ENCODE measurements at regions not wholly inside any gene's neighbourhood (a gene's known extent, or its start where the extent isn't known, plus 50 kb on each side); places are given as distances from the start of the nearest gene placed in this dataset.
"Not testable (repeated sequence)": the region's sequence is repeated elsewhere in the genome, so short reads cannot be mapped to it uniquely, and the experiment has no call there.

GRCh38 chr1:224791362-224791941, 138.0 kb upstream of the DNAH14 start:
- no peak for DNase-seq

- DNase-seq: no peak
These were observed 133.9 kb upstream of the DNAH14 start for GRCh38 chr1:224795591-224795990.

GRCh38 chr1:224799083-224799482, 130.4 kb upstream of the DNAH14 start:
- DNase-seq: no peak

- no peak for DNase-seq
These were observed 128.9 kb upstream of the DNAH14 start for GRCh38 chr1:224800486-224801119.

GRCh38 chr1:224801844-224802490, 127.5 kb upstream of the DNAH14 start:
- DNase-seq: no peak

GRCh38 chr1:224802617-224803016, 126.9 kb upstream of the DNAH14 start:
- DNase-seq: no peak

- DNase-seq: no peak
These were observed 125.3 kb upstream of the DNAH14 start for GRCh38 chr1:224804220-224804619.

- DNase-seq: no peak
These were observed 123.6 kb upstream of the DNAH14 start for GRCh38 chr1:224805889-224806288.

- DNase-seq: no peak
These were observed 120.3 kb upstream of the DNAH14 start for GRCh38 chr1:224809137-224809536.

GRCh38 chr1:224809613-224810012, 119.9 kb upstream of the DNAH14 start:
- DNase-seq: no peak

- DNase-seq: no peak
These were observed 117.9 kb upstream of the DNAH14 start for GRCh38 chr1:224811564-224811963.

- no peak for DNase-seq
These were observed 113.8 kb upstream of the DNAH14 start for GRCh38 chr1:224815647-224816046.

GRCh38 chr1:224816062-224816461, 113.4 kb upstream of the DNAH14 start:
- no peak for DNase-seq

GRCh38 chr1:224817382-224817781, 112.1 kb upstream of the DNAH14 start:
- no peak for DNase-seq

- no peak for DNase-seq
These were observed 109.6 kb upstream of the DNAH14 start for GRCh38 chr1:224819861-224820260.

GRCh38 chr1:224820341-224820740, 109.1 kb upstream of the DNAH14 start:
- no peak for DNase-seq

GRCh38 chr1:224821751-224822150, 107.7 kb upstream of the DNAH14 start:
- DNase-seq: not testable (repeated sequence)

GRCh38 chr1:224825525-224826000, 103.9 kb upstream of the DNAH14 start:
- DNase-seq: no peak

- no peak for DNase-seq
These were observed 100.8 kb upstream of the DNAH14 start for GRCh38 chr1:224828691-224829090.

GRCh38 chr1:224831501-224831900, 98.0 kb upstream of the DNAH14 start:
- no peak for DNase-seq

GRCh38 chr1:224839648-224840300, 89.7 kb upstream of the DNAH14 start:
- DNase-seq: not testable (repeated sequence)

GRCh38 chr1:224841803-224842202, 87.7 kb upstream of the DNAH14 start:
- not testable (repeated sequence) for DNase-seq

GRCh38 chr1:224846119-224846907, 83.2 kb upstream of the DNAH14 start:
- DNase-seq: no peak
